EL (cell line): ENCODE measurements at regions not wholly inside any gene's neighbourhood (a gene's known extent, or its start where the extent isn't known, plus 50 kb on each side); places are given as distances from the start of the nearest gene placed in this dataset.
A peak's percentile ranks its signal among the peaks of the same experiment; 100 is the strongest.
"Not testable (repeated sequence)": the region's sequence is repeated elsewhere in the genome, so short reads cannot be mapped to it uniquely, and the experiment has no call there.

ENCODE experiments used
- DNase-seq: peaks from one replicate; pipeline ENCODE4 v3.0.0-alpha.2; 2016

DNA sequence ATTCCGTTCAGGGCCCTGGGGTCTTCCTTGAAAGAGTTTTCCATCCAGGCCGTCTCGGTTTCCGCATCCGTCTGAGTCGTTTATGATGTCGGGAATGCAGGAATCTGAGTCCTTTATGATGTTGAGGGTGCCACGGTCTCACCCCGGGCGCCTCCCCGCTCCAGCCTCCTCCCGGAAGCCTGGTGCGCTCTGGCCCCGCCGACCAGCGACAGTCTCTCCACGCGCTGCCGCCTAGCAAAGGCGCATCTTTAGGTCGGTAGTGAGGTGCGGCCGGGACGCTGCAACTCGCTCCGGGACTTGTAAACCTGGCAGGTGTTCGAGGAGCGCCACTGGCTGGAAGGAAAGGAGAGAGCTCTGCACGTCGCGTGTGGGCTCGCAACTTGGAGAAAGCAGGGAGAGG is 132.6 kb downstream of the FAM72C start:
- not testable (repeated sequence) for DNase-seq

DNA sequence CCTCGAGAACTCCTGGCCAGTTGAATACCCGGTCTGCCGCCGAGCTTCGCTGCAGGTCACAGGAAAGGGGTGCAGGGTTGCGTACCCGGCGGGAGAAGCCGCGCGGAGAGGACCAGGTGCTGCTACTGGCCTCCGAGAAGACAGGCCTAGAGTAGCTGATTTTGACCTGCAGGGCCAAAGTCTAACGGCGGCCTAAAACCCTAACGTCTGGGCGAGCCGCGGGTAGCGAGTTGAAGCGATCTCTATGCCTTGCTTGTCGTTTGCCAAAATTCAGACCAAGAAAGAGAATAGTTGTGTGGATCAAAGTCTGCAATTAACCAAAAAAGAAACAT is 133.2 kb downstream of the FAM72C start:
- DNase-seq: not testable (repeated sequence)

DNA sequence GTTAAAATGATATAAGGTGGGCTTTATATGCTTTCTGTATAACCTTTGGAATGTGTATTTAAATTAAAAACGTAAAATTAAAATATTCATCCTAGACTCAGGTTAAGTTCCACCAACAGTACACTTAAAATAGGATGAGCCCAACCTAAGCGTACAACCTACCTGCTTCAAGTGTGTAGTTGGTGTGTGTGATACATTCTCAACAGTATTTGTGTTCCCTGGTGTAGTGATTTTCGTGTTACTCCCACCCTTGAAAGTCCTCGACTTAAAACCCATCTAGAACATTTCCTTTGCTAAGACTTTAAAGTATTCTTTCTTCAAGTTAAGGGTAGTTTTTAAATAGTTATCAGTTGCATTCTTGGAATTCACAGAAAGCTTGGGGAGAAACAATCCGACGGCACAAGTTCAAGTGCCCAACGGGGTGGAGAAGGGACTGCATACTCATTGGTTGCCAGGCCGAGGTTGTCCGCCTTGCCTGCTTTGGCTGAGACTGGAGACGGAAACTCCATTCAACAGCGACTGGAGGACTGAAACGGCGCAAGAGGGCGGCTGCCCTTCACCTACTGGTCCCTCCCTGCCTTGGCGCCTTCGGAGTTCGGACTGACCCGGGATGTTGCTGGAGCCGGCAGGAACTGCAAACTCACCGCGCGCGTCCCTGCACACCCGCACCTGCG is 133.7 kb downstream of the FAM72C start:
- DNase-seq: not testable (repeated sequence)

DNA sequence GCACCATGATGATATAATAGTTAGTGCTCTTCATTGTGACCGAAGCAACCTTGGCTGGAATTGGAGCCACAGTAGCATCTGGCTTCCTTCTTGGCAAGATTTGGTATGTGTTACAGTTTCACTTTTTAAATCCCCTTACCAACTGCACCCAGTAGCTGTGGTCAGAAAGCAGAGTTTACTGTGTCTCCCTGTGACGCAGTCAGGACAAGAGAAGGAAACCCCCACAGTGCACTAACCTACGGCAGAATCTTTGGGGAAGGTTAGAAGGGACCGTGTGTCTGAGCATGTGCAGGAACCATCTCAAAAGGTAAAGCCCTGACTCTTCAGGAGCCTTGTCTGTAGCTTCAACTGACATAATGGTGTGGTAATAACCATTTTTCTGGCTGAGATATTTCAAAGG is 138.4 kb downstream of the FAM72C start:
- DNase-seq: not testable (repeated sequence)

DNA sequence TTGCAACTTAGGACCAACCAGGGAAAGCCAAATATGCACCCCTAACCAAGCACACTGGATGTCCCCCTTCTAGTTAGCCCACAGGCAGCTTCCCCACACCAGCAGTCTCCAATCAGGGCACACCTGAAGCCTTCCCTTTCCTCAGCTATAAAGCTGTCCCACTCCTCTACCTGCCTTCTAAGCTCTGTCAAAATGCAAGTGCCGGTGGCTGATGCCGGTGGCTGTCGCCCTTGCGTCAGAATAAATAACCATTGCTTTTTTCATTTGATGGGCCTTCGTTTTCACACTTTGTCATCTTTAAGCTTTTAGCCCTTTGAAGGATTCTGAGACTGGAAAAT is 139.4 kb downstream of the FAM72C start:
- DNase-seq: not testable (repeated sequence)

DNA sequence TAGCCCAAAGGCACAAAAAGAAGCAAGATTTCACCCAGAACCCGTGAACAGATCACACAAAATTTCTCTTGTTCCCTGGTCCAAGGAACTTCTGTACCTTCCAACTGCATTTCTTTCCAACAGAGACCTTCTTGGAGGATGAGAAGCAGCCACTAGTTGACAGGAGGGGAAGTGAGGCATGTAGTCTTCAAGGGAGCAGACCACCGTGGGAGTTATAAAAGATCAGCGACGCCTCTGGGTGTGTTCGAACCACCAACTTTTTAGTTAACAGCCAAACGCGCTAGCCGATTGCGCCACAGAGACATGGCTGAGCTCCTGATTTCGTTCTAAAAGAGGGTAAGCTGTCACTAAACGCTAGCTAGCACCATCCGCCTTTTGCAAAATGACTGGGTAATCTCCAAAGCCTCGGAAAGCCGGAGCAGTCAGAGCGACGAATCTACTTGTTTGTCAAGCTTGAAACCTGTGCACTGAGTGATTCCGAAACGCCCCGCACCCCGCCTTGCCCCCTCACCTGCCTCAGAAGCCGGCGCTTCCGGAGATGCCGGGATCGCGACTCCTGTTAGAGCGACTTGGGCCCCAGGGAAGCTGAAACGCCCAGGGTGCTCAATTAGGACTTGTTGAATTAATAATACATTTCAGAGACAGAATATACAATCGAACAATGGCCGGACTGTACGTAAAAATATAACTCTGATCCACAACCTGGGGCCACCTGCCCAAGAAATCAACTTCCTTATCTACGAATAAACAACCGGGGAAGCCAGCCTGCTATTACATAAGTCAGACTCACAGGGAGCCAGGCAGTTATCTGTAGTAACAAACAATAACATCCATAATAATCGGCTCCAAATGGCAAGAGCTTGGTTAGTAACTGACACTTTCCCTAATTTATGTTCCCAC is 140.1 kb downstream of the FAM72C start:
- not testable (repeated sequence) for DNase-seq

DNA sequence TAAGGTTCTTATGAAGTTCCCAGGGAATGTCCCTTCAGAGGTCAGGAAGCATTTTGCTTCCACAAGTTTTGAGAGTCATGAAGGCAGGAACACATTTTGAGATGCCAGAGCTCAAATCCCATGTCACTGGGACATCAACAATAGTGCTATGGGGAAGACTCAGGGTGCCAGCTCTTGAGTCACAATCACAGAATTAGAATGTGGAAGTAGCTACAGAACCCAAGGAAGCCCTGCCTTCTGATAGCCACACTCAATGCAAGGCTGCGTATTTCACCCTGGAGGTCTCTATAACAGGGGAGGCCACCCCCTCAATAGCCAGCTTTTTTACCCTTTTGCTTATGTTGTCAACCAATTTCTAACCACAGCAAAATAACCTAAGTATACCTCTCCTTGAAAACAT is 145.6 kb downstream of the FAM72C start:
- not testable (repeated sequence) for DNase-seq

DNA sequence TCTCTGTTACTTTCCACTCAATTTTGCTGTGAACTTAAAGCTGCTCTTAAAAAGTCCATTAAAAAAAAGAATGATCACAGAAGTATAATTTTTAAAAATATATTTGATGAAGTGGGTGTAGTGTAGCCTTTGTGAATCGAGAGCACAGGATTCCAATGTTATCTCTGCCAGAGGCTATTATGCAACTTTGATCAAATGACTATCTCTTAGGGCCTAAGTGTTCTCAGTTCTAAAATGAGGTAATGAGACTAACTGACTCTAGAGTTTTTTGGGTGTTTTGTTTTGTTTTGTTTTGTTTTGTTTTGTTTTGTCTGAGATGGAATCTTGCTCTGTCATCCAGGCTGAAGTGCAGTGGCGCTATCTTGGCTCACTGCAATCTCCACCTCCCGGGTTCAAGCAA is 147.5 kb downstream of the FAM72C start:
- not testable (repeated sequence) for DNase-seq

DNA sequence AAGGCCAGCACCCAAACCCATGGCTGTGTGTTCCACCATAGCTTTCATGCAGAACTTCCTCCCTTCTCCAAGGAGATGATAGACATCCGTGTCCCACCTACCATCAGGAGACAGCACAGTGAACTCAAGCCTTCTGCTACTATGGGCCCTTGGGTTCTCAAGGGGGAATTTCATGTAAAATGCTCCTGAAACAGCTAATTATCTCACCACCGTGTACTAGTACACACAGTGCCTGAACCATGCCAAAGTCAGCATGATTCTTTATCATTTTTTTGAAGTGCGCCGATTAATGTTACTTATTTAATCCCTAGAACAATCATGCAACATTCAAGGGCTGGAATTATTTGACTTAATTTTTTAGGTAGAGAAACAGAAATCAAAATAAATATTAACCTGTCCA is 151.7 kb downstream of the FAM72C start:
- not testable (repeated sequence) for DNase-seq

DNA sequence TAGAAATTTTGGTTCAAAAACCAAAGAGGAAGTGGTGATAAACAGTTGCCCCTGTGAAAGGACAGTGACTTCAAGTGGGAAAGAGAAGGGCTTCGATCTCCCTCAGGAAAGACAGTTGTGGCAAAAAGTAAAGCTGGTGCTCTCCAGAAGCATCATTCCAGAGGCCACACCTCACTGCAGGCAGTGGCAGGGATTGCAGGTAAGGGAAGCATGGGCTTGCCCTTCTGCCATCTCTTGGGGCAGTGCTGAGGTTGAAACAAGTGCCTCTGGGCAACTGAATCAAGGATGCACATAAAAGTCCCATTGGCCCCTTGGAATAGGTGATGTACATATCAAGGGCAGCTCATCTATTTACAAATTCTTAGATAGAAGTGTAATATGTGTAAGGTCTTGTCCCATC is 155.4 kb downstream of the FAM72C start:
- DNase-seq: not testable (repeated sequence)

DNA sequence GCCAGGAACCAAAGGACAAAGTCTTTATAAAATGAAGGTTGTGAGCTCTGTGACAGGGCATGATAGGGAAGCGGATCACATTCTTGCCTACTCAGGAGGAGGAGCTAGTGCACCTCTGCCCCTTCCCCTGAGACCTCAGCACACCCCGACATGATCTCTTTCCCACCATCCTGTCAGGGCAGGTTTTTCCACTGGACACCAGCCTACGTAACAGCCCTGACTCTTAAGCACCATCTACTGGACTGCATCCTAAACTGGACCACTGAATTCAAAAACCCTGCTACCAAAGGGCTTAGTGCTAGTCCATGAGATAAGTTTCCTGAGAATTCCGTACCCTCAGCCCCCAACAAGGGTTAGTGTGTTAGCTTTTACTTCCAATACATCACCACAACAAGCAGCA is 166.4 kb downstream of the FAM72C start:
- DNase-seq: not testable (repeated sequence)

DNA sequence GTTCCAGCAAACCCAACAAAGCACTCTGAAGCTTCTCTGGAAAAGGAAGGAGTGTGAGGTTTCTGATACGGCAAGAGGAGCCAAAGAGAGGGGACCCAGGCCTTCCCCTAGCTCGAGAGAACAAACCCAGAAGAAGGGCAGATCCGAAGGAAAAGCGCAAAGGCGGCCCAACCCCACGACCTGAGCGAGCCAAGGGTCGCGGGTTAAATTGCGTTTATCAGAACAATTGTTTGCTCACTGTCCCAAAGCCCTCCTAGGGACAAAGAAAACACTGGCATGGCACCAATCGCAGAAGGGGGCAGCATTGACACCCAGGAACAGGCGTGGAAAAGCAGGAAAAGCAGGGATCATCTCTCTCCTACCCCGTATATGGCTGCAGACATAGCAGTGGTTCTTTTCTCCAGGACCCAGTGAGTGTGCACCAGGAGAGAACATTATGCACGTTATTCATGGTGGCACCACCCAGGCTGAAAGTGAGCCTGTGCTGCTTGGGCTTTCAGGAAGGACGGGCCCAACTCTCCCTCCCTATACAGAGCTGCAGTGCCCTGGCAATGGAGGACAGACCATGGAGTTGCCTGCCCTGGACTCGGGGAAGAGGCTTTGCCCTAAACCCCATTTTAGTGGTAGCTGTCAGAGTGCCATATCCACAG is 167.0 kb downstream of the FAM72C start:
- DNase-seq: not testable (repeated sequence)

DNA sequence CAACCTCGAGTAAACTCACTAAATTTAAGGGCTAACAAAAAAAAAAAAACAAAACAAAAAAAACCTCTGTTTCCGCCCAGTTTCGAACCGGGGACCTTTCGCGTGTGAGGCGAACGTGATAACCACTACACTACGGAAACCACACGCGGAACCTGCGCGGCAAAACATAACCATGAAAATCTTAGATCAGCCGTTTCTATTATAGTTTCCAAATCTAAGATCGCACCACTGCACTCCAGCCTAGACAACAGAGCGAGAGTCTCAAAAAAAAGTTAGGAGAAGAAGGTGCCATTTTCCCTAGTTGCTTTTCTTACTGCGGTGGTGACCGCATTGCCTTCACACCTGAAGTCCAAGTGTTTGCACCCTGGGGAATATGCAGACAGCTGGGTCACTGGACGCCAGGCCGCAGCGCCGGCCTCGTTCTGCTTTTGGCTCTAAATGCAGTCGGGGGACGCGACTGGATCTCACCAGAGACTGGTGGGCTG is 167.8 kb downstream of the FAM72C start:
- peak; percentile 51 for DNase-seq

DNA sequence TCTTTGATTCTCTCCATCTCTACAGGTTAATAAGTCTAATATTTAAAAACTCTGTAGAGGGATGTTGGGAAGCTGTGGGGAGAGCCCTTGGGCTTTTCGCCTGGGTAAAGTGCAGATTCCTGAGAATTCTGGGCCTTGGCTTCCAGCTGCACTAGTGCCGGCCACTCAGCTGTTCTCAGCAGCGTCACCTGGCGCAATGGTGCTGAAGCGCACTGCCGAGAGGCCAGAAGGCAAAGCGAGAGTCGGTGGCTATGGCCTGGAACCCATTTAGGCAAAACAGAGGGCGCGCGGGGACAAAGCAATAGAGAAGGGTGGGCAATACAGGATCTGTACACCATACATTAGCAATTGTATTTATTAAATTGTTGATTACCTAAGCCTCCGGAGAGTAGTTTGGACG is 168.7 kb downstream of the FAM72C start:
- DNase-seq: not testable (repeated sequence)

DNA sequence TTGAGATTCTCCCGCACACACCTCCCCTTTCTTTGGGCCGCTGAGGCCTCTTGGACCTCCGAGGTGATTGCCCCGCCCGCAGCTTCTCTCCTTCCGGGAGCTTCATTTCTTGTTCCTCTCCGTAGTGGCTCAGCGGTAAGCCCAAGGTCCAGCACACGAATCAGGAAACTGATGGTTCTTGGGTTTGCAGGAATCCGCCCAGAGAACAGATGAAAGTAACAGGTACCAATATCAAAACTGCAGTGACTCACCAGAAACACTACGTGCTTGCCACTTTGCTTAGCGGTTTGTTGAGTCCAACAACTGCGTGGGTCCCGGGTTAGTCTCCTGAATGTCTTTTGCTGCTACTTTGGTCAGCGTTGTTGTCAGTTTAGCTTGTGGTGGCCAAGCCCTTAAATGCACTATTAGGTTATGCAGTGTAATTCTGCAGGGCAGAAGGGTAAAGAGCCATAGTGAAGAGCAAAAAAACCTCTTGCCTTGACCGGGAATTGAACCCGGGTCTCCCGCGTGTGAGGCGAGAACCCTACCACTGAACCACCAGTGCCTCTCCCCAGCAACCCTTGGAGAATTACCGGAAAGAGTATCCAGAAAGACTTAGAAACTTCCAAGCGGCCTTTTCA is 172.1 kb downstream of the FAM72C start:
- DNase-seq: not testable (repeated sequence)

DNA sequence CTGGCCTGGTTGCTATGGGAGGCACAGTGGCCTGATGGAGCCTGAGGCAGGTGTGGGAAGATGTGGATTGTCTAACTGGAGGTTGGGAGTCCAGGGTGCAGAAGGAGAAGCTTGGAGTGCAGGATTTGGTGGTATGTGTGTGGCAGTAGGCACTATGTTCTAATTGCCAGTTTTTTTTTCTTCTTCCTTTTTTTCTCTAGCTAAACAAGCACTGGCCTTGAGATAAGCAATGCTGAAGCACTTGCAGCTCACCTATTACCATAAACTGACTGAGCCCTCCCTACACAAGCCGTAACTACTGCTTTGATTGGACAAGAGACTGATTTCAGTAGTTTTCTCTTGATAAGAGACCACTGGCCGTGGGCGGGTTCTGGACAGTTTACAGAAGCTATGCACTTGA is 175.4 kb downstream of the FAM72C start:
- DNase-seq: not testable (repeated sequence)

DNA sequence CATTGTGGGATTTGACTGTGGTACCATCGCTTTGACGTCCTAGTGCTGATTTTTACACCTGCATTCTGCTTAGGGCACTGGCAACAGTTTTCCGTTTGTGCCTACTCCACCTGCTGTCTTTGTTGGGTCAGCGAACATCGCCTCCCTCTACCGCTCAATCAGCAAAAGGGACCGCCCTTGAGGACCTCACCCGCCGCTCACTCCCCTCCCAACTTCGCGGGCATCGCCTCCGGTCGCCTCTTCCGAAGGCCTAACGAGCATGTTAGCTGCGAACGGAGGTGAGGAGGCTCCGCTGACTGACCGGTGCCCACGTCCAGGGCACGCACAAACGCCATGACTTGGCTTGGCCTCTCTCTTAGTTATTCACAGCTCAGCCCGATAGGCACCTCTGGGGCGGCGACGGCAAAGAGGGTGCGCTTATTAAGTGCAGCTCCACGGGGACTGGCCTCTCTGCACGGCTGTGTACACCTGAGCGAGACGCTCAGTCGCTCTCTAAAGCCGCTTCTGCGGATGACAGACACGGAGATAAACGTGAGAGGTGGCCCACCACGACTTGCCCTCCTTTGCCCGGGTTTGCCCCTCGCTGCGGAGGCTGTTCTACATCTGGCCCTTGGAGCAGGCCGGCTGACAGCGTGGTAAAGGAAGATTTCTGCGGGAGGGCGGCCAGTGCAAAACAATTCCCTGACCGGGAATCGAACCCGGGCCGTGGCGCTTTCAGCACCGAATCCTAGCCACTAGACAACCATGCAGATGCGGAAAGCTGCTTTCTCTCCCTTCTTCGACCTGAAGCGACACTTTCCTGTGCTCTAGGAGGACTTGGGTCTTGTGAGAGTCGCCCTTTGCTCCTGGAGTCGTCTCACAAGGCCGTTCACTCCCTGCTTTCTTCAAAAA is 179.5 kb downstream of the FAM72C start:
- not testable (repeated sequence) for DNase-seq

DNA sequence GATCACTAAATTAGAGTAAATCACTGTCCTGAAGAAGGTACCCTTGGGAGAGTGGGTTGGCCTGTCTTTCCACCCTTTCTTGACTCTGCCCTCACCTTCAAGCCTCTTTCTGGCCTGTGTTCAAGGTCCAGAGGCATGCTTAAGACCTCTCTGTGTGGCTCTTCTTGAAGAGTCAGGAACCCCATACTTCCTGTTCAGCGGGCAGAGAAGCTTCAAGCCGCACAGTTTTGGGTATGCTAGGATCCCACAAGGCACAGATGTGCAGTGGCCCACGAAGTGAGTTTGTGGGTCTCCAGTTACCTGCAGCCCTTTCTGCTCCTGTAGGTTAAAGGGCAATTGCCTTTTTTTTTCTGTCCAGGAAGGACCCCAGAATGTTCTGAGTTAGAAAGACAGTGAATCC is 185.4 kb downstream of the FAM72C start:
- not testable (repeated sequence) for DNase-seq

DNA sequence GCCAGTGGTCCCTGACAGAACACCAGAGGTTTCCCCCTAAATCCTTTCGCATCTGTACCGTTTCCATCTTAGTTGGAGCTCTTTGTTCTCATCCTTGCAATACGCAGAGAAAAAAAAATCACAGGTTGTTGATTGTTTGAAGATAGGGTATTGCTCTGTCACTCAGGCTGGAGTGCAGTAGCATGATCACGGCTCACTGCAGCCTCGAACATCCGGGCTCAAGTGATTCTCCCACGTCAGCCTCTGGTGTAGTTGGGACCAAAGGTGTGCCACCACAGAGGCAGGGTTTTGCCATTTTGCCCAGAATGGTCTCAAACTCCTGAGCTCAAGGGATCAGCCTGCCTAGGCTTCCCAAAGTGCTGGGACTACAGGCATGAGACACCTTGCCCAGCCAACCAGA is 185.9 kb downstream of the FAM72C start:
- DNase-seq: not testable (repeated sequence)

DNA sequence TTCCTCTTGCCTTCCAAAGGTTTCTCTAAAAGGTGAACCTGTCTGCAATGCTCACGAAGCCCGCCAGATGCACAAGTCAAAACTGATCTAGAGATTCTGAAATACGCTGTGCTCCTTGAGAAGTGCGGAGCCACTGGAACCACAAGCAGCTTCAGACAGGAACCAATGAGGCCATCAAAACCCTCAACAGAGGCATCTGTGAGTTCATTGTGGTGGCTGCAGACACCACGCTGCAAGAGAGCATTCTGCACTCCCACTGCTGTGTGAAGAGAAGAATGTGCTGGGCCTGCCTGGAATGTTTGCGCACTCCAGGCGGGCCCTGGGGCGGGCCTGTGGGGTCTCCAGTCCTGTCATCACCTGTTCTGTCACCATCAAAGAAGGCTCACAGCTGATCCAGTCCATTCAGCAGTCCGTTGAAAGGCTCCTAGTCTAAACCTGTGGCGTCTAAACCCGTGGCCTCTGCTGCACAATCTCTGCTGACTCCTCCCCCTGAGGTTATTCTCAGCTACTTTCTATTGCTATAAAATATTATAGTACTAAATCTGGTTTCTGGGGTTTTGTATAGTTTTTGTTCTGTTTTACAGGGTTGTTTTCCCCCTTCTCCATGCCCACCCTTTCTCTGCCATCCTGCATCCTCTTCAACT is 187.4 kb downstream of the FAM72C start:
- not testable (repeated sequence) for DNase-seq

DNA sequence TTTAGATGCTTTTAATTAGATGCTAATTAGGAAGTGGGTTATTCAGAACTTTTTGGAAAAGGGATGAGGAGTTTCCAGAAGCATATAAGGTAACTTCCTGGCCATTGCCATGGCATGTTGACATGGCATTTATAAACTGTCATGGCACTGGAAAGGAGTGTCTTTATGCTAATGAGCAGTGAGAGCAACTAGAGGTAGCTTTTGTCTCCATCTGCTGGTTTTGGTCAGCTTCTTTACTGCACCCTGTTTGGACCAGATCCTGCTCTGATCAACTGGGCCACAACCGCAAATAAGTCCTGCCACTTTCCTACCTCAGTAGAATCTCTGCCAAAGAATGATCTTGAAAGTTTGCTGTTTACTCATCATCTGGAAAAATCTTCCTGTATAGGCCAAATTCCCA is 193.6 kb downstream of the FAM72C start:
- DNase-seq: not testable (repeated sequence)

DNA sequence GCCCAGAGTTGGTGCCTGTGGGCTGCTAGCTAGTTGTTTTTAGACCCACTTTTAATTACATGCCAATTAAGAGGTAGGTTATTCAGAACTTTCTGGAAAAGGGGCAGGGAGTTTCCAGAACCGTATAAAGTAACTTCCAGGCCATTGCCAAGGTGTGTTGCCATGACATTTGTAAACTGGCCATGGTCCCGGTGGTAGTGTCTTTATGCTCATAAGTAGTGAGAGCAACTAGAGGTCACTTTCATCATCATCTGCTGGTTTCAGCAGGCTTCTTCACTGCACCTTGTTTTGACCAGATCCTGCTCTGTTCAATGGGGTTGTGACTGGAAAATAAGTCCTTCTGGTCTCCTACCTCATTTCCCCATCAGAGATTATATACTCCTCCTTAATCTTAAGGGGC is 207.0 kb downstream of the FAM72C start:
- DNase-seq: not testable (repeated sequence)
